GM06990 (cell line): ENCODE measurements at regions not wholly inside any gene's neighbourhood (a gene's known extent, or its start where the extent isn't known, plus 50 kb on each side); places are given as distances from the start of the nearest gene placed in this dataset.
A peak's percentile ranks its signal among the peaks of the same experiment; 100 is the strongest.

Experiments used
- DNase-seq: peaks from one replicate; pipeline ENCODE4 v3.0.0-alpha.2; 2011; ENCODE audit not compliant: insufficient read length; ENCODE audit errors: extremely low read depth
- H3K27me3 ChIP-seq: replicated peaks from 2 replicates; pipeline ENCODE4 v1.6.0; 2011; ENCODE audit warnings: low read length; ENCODE audit not compliant: control insufficient read depth, insufficient read depth
- H3K36me3 ChIP-seq: 2 replicates; pipeline ENCODE4 v1.5.1; 2011; ENCODE audit warnings: low read length; ENCODE audit not compliant: control insufficient read depth, insufficient read depth
- H3K4me3 ChIP-seq: replicated peaks from 2 replicates; pipeline ENCODE4 v1.5.1; 2011; ENCODE audit warnings: low read depth, mild to moderate bottlenecking, control low read depth, low read length
- CTCF ChIP-seq: IDR thresholded peaks from 2 replicates; pipeline ENCODE4 v1.5.1; 2011; ENCODE audit warnings: low read length, control low read depth, mild to moderate bottlenecking, inconsistent platforms; ENCODE audit not compliant: insufficient read depth, poor library complexity, severe bottlenecking

- H3K36me3 ChIP-seq: no peaks in the 10 kb centered on the region
- H3K27me3 ChIP-seq: no peaks in the 10 kb centered on the region
- DNase-seq: no peak
- no peak overlapping the region for H3K4me3 ChIP-seq
- TF ChIP-seq CTCF: no peak
Observed at GRCh38 chr2:215731108-215731658, 282.2 kb downstream of the MREG start.

- H3K27me3 ChIP-seq: no peaks in the 10 kb centered on the region
- no peak for TF ChIP-seq CTCF
- no peak overlapping the region for H3K4me3 ChIP-seq
- no peak for DNase-seq
- H3K36me3 ChIP-seq: no peaks in the 10 kb centered on the region
Observed at GRCh38 chr2:215729985-215730620, 283.2 kb downstream of the MREG start.

GRCh38 chr2:215728504-215729065 is 284.8 kb downstream of the MREG start:
- no peak for TF ChIP-seq CTCF
- no peaks in the 10 kb centered on the region for H3K27me3 ChIP-seq
- no peaks in the 10 kb centered on the region for H3K36me3 ChIP-seq
- no peak overlapping the region for H3K4me3 ChIP-seq
- peak; percentile 51 for DNase-seq

- no peak for DNase-seq
- H3K4me3 ChIP-seq: no peak overlapping the region
Observed at GRCh38 chr2:215727507-215728503, 285.5 kb downstream of the MREG start.

GRCh38 chr2:215726070-215726469 is 287.3 kb downstream of the MREG start:
- DNase-seq: no peak
- TF ChIP-seq CTCF: no peak
- H3K36me3 ChIP-seq: no peaks in the 10 kb centered on the region
- H3K27me3 ChIP-seq: no peaks in the 10 kb centered on the region
- no peak overlapping the region for H3K4me3 ChIP-seq

More at GRCh38 chr2:215727507-215728503, 285.5 kb downstream of the MREG start:
- H3K27me3 ChIP-seq: no peaks in the 10 kb centered on the region
- no peak for TF ChIP-seq CTCF
- no peaks in the 10 kb centered on the region for H3K36me3 ChIP-seq
